ENCODE measurements at regions not wholly inside any gene's neighbourhood (a gene's known extent, or its start where the extent isn't known, plus 50 kb on each side); places are given as distances from the start of the nearest gene placed in this dataset.

DNA sequence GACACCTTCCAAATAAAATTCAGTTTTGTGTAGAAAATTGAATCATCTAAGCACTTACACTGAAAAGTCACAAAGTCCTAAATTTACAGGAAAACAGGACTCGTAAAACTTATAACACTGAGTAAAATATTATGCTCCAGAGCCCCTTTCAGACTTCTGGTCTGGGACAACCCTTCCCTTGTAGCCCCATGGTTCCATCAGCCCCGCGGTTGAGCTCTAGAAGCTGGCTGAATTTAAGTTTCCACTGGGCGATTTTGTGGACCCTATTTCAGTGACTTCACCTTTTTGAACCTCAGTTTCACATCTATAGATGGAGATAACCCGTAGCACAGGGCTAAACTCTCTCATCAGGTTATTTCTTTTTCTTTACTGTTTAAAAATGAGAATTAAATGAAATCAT, 117.7 kb upstream of the BACH2 start:
- TF ChIP-seq POLR2A (IDR thresholded peaks at IDR 0.05): no peak
- no peak for TF ChIP-seq CTCF (IDR thresholded peaks at IDR 0.05)
